GM13977 (cell line): ENCODE measurements at regions not wholly inside any gene's neighbourhood (a gene's known extent, or its start where the extent isn't known, plus 50 kb on each side); places are given as distances from the start of the nearest gene placed in this dataset.

Experiments used
- DNase-seq: peaks from one replicate; pipeline ENCODE4 v3.0.0; 2012; ENCODE audit warnings: low spot score
- CTCF ChIP-seq: IDR thresholded peaks from 2 replicates; pipeline ENCODE4 v1.5.1; 2012; ENCODE audit warnings: mild to moderate bottlenecking, control low read depth; ENCODE audit not compliant: insufficient read depth; ENCODE audit errors: extremely low read depth, missing control alignments
- in situ Hi-C: fragments of 300-500 bp; cut with MboI; formaldehyde crosslinking; loops from one replicate; pipeline ENCODE4 v1.12.0; 2022; ENCODE audit warnings: low sequenced_read_pairs, low pct_unique_long_range_greater_than_20kb, mixed read lengths, inconsistent platforms; ENCODE audit not compliant: unreplicated experiment

GRCh38 chr4:1493540-1494287 is 87.5 kb upstream of the NKX1-1 start:
- in situ Hi-C loops: no loop called here
- no peak for DNase-seq
- no peak for TF ChIP-seq CTCF

- no peak for DNase-seq
- TF ChIP-seq CTCF: no peak
- in situ Hi-C loops: no loop called here
These were observed 86.7 kb upstream of the NKX1-1 start for GRCh38 chr4:1492651-1493539.

- in situ Hi-C loops: no loop called here
These were observed 85.9 kb upstream of the NKX1-1 start for GRCh38 chr4:1492142-1492457.

GRCh38 chr4:1491328-1492141 is 85.3 kb upstream of the NKX1-1 start:
- no peak for TF ChIP-seq CTCF
- no peak for DNase-seq
- in situ Hi-C loops: no loop called here

More at GRCh38 chr4:1492142-1492457, 85.9 kb upstream of the NKX1-1 start:
- TF ChIP-seq CTCF: no peak
- DNase-seq: no peak

GRCh38 chr4:1490654-1491327 is 84.5 kb upstream of the NKX1-1 start:
- in situ Hi-C loops: no loop called here
- no peak for DNase-seq
- TF ChIP-seq CTCF: no peak
